Osteoblast (primary cell): ENCODE measurements at regions not wholly inside any gene's neighbourhood (a gene's known extent, or its start where the extent isn't known, plus 50 kb on each side); places are given as distances from the start of the nearest gene placed in this dataset.
"Not testable (repeated sequence)": the region's sequence is repeated elsewhere in the genome, so short reads cannot be mapped to it uniquely, and the experiment has no call there.

ENCODE experiments used
- DNase-seq: peaks from one replicate; pipeline ENCODE4 v3.0.0; 2011; ENCODE audit warnings: low spot score, mixed read lengths; ENCODE audit not compliant: insufficient read length; ENCODE audit errors: missing footprints
- H2AFZ ChIP-seq: 2 replicates; pipeline ENCODE4 v1.6.0; 2011; ENCODE audit warnings: mild to moderate bottlenecking, low read length
- H3K27ac ChIP-seq: 2 replicates; pipeline ENCODE4 v1.5.1; 2011; ENCODE audit warnings: mild to moderate bottlenecking, low read depth, low read length, moderate library complexity
- H3K27me3 ChIP-seq: 2 replicates; pipeline ENCODE4 v1.6.0; 2012; ENCODE audit warnings: mild to moderate bottlenecking, control low read depth, inconsistent platforms, low read length, moderate library complexity; ENCODE audit not compliant: insufficient read depth
- H3K36me3 ChIP-seq: 2 replicates; pipeline ENCODE4 v1.5.1; 2011; ENCODE audit warnings: mild to moderate bottlenecking, low read length, control low read depth, moderate library complexity; ENCODE audit not compliant: insufficient read depth
- H3K4me1 ChIP-seq: 2 replicates; pipeline ENCODE4 v1.5.1; 2011; ENCODE audit warnings: mild to moderate bottlenecking, low read length, control low read depth, moderate library complexity; ENCODE audit not compliant: insufficient read depth
- H3K4me2 ChIP-seq: 2 replicates; pipeline ENCODE4 v1.6.0; 2011; ENCODE audit warnings: mild to moderate bottlenecking, low read length; ENCODE audit not compliant: insufficient read depth
- H3K4me3 ChIP-seq: fragments of 200-600 bp; sonication (generic); 3 replicates; pipeline ENCODE4 v1.5.1; 2012; ENCODE audit warnings: mild to moderate bottlenecking, low read length, inconsistent platforms; ENCODE audit not compliant: insufficient read depth
- H3K79me2 ChIP-seq: 2 replicates; pipeline ENCODE4 v1.6.0; 2012; ENCODE audit warnings: mild to moderate bottlenecking, low read length, control low read depth, inconsistent platforms; ENCODE audit not compliant: insufficient read depth
- H3K9me3 ChIP-seq: 2 replicates; pipeline ENCODE4 v1.5.1; 2011; ENCODE audit warnings: low read depth, low read length, control low read depth
- H4K20me1 ChIP-seq: 2 replicates; pipeline ENCODE4 v1.6.0; 2012; ENCODE audit warnings: mild to moderate bottlenecking, low read length, control low read depth; ENCODE audit not compliant: insufficient read depth
- CTCF ChIP-seq: IDR thresholded peaks from 2 replicates; pipeline ENCODE4 v1.5.1; 2011; ENCODE audit warnings: mild to moderate bottlenecking, low read depth, low read length, moderate library complexity; ENCODE audit errors: extremely low read depth

- H3K27me3 ChIP-seq: no peaks in the 10 kb centered on the region
- no peak overlapping the region for H2AFZ ChIP-seq
- no peak overlapping the region for H3K4me3 ChIP-seq
- H3K4me2 ChIP-seq: no peak overlapping the region
- TF ChIP-seq CTCF: no peak
- H3K36me3 ChIP-seq: no peaks in the 10 kb centered on the region
- H3K9me3 ChIP-seq: no peaks in the 10 kb centered on the region
- no peak for DNase-seq
- H4K20me1 ChIP-seq: no peaks in the 10 kb centered on the region
- no peaks in the 10 kb centered on the region for H3K4me1 ChIP-seq
- no peak overlapping the region for H3K27ac ChIP-seq
- H3K79me2 ChIP-seq: no peaks in the 10 kb centered on the region
Measured at GRCh38 chr5:153365547-153365946, 124.9 kb upstream of the GRIA1 start.

- Histone ChIP-seq H3K4me2 (no peak overlapping the region), H3K4me3 (no peak overlapping the region), H3K27ac (no peak overlapping the region), H3K9me3 (no peaks in the 10 kb centered on the region), H2AFZ (no peak overlapping the region), H4K20me1 (no peaks in the 10 kb centered on the region), H3K79me2 (no peaks in the 10 kb centered on the region), H3K4me1 (no peaks in the 10 kb centered on the region), H3K36me3 (no peaks in the 10 kb centered on the region), H3K27me3 (no peaks in the 10 kb centered on the region)
- DNase-seq: no peak
- no peak for TF ChIP-seq CTCF
Measured at GRCh38 chr5:153367466-153367865, 123.0 kb upstream of the GRIA1 start.

GRCh38 chr5:153372425-153373129 lies 117.9 kb upstream of the GRIA1 start:
- Histone ChIP-seq H3K4me1 (no peaks in the 10 kb centered on the region), H4K20me1 (no peaks in the 10 kb centered on the region), H2AFZ (no peak overlapping the region), H3K79me2 (no peaks in the 10 kb centered on the region), H3K9me3 (no peaks in the 10 kb centered on the region), H3K27me3 (no peaks in the 10 kb centered on the region), H3K4me2 (no peak overlapping the region), H3K4me3 (no peak overlapping the region), H3K27ac (no peak overlapping the region), H3K36me3 (no peaks in the 10 kb centered on the region)
- no peak for DNase-seq
- no peak for TF ChIP-seq CTCF

- H3K4me3 ChIP-seq: no peak overlapping the region
- no peaks in the 10 kb centered on the region for H3K4me1 ChIP-seq
- no peaks in the 10 kb centered on the region for H3K36me3 ChIP-seq
- no peaks in the 10 kb centered on the region for H3K27me3 ChIP-seq
- no peaks in the 10 kb centered on the region for H3K79me2 ChIP-seq
- H3K27ac ChIP-seq: no peak overlapping the region
- H4K20me1 ChIP-seq: no peaks in the 10 kb centered on the region
- H3K4me2 ChIP-seq: no peak overlapping the region
- no peak for TF ChIP-seq CTCF
- no peaks in the 10 kb centered on the region for H3K9me3 ChIP-seq
- no peak overlapping the region for H2AFZ ChIP-seq
- no peak for DNase-seq
Measured at GRCh38 chr5:153373130-153373498, 117.4 kb upstream of the GRIA1 start.

- not testable (repeated sequence) for H3K79me2 ChIP-seq, H2AFZ ChIP-seq, H3K4me3 ChIP-seq, H4K20me1 ChIP-seq, DNase-seq, H3K4me2 ChIP-seq, H3K9me3 ChIP-seq, H3K27ac ChIP-seq, H3K4me1 ChIP-seq, H3K27me3 ChIP-seq, H3K36me3 ChIP-seq
Measured at GRCh38 chr5:153381630-153382029, 108.8 kb upstream of the GRIA1 start.
